ENCODE measurements at regions not wholly inside any gene's neighbourhood (a gene's known extent, or its start where the extent isn't known, plus 50 kb on each side); places are given as distances from the start of the nearest gene placed in this dataset.

DNA sequence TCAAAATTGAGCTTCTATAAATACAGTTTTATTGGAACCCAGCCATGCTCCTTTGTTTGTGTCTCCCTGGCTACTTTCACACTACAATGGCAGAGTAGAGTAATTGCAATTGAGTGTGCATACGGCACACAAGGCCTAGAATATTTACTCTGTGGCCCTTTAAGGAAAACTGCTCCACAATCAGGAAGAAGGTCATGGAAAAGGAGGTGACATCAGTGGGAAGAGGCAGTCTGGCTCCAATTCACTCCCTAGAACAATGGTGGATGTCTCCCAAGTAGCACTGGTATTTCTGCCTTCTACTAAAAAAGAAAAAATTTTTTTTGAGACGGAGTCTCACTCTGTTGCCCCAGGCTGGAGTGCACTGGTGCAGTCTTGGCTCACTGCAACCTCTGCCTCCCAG lies 51.3 kb downstream of the KRTAP19-8 start:
- Histone ChIP-seq H3K36me3 (ENCODE audit: insufficient read depth, low read length) (no peaks in the 10 kb centered on the region), H3K4me1 (ENCODE audit: insufficient read depth, low read length, poor library complexity, severe bottlenecking) (no peaks in the 10 kb centered on the region), H3K4me3 (ENCODE audit: low read length, poor library complexity, severe bottlenecking) (no peak overlapping the region), H3K9me3 (ENCODE audit: insufficient read depth, low read depth, low read length) (no peaks in the 10 kb centered on the region), H2AFZ (ENCODE audit: low read length) (no peak overlapping the region), H3F3A (ENCODE audit: low read depth) (no peaks in the 10 kb centered on the region), H3K79me2 (ENCODE audit: insufficient read depth, low read length) (no peaks in the 10 kb centered on the region), H3K9me2 (replicated peaks; ENCODE audit: low read depth, low read length) (no peaks in the 10 kb centered on the region), H3K27me3 (ENCODE audit: insufficient read depth, low read length, poor library complexity, severe bottlenecking) (no peaks in the 10 kb centered on the region), H3K9ac (ENCODE audit: low read depth, low read length, poor library complexity, severe bottlenecking) (no peak overlapping the region), H3K4me2 (ENCODE audit: low read depth, low read length, poor library complexity, severe bottlenecking) (no peak overlapping the region), H4K20me1 (ENCODE audit: insufficient read depth, low read length, poor library complexity, severe bottlenecking) (no peaks in the 10 kb centered on the region)
- no peak for TF ChIP-seq CTCF (conservative IDR thresholded peaks at IDR 0.05; ENCODE audit: low read length)
- no peak for TF ChIP-seq EZH2phosphoT487 (IDR thresholded peaks at IDR 0.05; ENCODE audit: borderline replicate concordance)

DNA sequence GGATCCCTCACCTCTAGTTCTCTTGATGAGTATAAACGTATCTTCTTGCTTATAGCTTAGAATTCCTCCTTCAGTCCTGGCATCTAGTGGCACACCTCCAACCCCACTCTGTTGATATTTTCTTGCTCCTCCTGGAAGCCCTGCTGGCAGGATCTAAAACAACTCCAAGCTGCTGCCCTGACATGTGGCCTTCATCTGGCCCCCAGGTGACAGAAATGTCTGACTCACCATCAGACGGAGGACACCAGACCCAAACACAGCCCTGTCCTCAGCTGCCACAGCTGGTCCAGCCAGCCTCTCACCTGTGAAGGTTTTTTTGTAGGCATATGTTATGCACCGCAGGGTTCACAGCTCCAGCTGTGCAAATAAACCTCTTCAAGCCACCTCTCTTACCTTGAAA lies 53.4 kb downstream of the KRTAP19-8 start:
- Histone ChIP-seq H3K4me1 (ENCODE audit: insufficient read depth, low read length, poor library complexity, severe bottlenecking) (no peaks in the 10 kb centered on the region), H3K36me3 (ENCODE audit: insufficient read depth, low read length) (no peaks in the 10 kb centered on the region), H3K4me2 (ENCODE audit: low read depth, low read length, poor library complexity, severe bottlenecking) (no peak overlapping the region), H3K27me3 (ENCODE audit: insufficient read depth, low read length, poor library complexity, severe bottlenecking) (no peaks in the 10 kb centered on the region), H3K9me2 (replicated peaks; ENCODE audit: low read depth, low read length) (no peaks in the 10 kb centered on the region), H3F3A (ENCODE audit: low read depth) (no peaks in the 10 kb centered on the region), H3K79me2 (ENCODE audit: insufficient read depth, low read length) (no peaks in the 10 kb centered on the region), H3K9me3 (ENCODE audit: insufficient read depth, low read depth, low read length) (no peaks in the 10 kb centered on the region), H2AFZ (ENCODE audit: low read length) (no peak overlapping the region), H4K20me1 (ENCODE audit: insufficient read depth, low read length, poor library complexity, severe bottlenecking) (no peaks in the 10 kb centered on the region), H3K4me3 (ENCODE audit: low read length, poor library complexity, severe bottlenecking) (no peak overlapping the region), H3K9ac (ENCODE audit: low read depth, low read length, poor library complexity, severe bottlenecking) (no peak overlapping the region)
- TF ChIP-seq CTCF (conservative IDR thresholded peaks at IDR 0.05; ENCODE audit: low read length) = no peak
- no peak for TF ChIP-seq EZH2phosphoT487 (IDR thresholded peaks at IDR 0.05; ENCODE audit: borderline replicate concordance)

DNA sequence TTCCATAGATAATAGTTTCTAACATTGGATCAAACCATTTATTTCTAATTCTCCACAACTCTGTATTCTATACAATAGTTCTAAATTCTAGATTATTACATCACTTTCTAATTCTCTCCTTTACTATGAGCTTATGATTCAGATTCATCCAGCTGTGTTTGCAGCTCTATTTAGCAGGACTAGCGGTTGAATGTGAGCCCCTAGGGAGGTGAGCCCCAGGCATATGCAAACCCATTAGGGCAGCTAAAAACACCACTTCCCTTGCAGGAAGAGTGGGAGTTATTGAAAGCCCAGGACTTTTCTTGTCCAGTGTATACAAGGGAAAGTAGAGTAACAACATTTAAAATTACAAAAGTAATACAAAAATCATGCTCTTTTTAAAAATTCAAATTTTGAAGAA lies 56.9 kb downstream of the KRTAP19-8 start:
- Histone ChIP-seq H3K4me1 (ENCODE audit: insufficient read depth, low read length, poor library complexity, severe bottlenecking) (no peaks in the 10 kb centered on the region), H3K4me2 (ENCODE audit: low read depth, low read length, poor library complexity, severe bottlenecking) (no peak overlapping the region), H3K4me3 (ENCODE audit: low read length, poor library complexity, severe bottlenecking) (no peak overlapping the region), H3K9ac (ENCODE audit: low read depth, low read length, poor library complexity, severe bottlenecking) (no peak overlapping the region), H4K20me1 (ENCODE audit: insufficient read depth, low read length, poor library complexity, severe bottlenecking) (no peaks in the 10 kb centered on the region), H3K79me2 (ENCODE audit: insufficient read depth, low read length) (no peaks in the 10 kb centered on the region), H3K27me3 (ENCODE audit: insufficient read depth, low read length, poor library complexity, severe bottlenecking) (no peaks in the 10 kb centered on the region), H3K9me3 (ENCODE audit: insufficient read depth, low read depth, low read length) (no peaks in the 10 kb centered on the region), H3F3A (ENCODE audit: low read depth) (no peaks in the 10 kb centered on the region), H3K36me3 (ENCODE audit: insufficient read depth, low read length) (no peaks in the 10 kb centered on the region), H3K9me2 (replicated peaks; ENCODE audit: low read depth, low read length) (no peaks in the 10 kb centered on the region), H2AFZ (ENCODE audit: low read length) (no peak overlapping the region)
- TF ChIP-seq CTCF (conservative IDR thresholded peaks at IDR 0.05; ENCODE audit: low read length) (no peak), EZH2phosphoT487 (IDR thresholded peaks at IDR 0.05; ENCODE audit: borderline replicate concordance) (no peak)
